CMK (cell line): ENCODE measurements at regions not wholly inside any gene's neighbourhood (a gene's known extent, or its start where the extent isn't known, plus 50 kb on each side); places are given as distances from the start of the nearest gene placed in this dataset.
"Not testable (repeated sequence)": the region's sequence is repeated elsewhere in the genome, so short reads cannot be mapped to it uniquely, and the experiment has no call there.

ENCODE experiments used
- DNase-seq: peaks from one replicate; pipeline ENCODE4 v3.0.0-alpha.2; 2010; ENCODE audit warnings: low read depth

DNA sequence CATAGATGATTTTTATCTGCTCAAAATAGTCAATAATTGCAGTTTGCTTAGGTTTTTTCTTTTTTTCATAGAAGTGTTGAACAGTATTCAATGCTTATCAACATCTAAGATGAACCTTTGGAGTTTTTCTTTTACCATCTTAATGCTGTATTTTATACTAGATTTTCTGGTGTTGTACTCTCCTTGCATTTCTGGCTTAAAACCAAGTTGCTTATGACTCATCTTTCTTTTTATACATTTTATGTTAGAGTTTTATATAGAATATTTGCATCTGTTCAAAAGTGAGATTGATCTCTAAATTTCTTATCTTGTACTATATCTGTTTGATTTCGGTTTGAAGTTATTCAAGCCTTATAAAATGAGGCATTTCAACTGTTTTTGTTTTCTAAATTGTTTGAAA is 232.5 kb downstream of the RFPL4B start:
- no peak for DNase-seq

DNA sequence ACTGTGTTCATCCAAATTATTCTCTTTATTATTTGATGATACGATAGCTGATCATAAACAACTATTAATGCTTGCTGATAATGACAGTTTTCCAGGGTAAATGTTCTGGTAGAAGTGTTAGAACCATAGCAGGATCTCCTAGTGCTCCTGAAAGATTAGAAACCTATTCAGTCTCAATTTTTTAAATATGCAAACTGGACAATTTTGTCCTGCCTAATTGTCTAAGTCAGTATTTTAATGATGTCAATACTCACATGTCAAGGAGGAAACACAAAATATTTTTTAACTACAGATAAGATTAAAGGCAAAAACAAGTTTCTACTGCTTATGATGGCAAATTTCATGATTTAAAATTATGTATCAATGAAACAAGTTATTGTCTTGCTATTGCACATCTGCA is 233.9 kb downstream of the RFPL4B start:
- no peak for DNase-seq

DNA sequence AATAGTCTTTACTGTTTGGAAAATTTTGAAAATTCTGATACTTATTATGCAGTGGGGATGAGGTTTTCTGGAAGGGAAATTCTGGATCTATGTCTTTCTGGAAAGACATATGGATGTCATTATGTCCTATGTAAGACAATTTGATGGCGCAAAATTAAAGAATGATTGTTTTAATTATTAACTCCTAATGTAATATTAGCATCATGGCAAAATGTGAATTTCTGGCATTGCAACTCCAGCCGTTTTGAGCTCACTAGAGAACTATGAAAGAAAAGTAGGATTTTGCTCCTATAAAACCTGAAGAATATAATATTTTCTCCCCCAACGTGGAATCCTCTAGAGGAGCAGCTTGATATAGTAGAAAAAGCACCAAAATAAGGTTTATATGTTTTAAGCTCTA is 243.2 kb downstream of the RFPL4B start:
- DNase-seq, result no peak

DNA sequence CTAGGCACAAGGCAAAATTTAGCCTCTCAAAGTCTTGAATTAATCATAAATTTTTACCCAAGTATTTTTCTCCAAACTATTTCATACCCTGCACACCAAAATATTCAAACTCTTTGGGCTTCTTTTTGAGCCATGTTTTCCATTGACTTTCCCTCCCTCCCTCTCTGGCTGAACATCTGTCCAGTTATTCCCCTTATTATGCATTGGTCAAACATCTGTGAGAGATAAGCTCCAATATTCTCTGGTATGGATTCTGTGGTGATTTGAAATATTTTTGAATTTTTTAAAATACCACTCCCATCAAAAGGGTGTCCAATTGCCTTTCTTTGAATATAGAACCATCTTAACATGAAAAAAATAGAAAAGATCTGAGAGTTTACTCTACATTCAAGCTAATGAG is 244.2 kb downstream of the RFPL4B start:
- DNase-seq, result no peak

DNA sequence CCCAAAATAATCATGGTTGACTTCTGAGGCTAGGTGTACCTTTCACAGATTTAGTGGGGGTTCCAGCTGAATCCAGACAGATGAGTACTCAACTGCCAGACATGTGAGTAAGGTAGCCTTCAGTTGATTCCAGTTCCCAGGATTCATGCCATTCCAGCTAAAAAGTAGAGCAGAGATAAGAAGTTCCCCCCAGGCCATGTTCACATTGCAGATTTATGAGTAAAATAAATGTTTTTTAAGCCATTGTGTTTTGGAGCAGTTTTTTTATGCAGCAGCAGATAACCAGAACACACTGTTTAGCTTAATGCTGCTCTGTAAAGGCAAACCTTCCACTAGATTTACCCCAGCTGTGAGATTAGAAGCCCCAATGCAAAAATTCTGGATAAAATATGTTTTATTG is 245.0 kb downstream of the RFPL4B start:
- no peak for DNase-seq

DNA sequence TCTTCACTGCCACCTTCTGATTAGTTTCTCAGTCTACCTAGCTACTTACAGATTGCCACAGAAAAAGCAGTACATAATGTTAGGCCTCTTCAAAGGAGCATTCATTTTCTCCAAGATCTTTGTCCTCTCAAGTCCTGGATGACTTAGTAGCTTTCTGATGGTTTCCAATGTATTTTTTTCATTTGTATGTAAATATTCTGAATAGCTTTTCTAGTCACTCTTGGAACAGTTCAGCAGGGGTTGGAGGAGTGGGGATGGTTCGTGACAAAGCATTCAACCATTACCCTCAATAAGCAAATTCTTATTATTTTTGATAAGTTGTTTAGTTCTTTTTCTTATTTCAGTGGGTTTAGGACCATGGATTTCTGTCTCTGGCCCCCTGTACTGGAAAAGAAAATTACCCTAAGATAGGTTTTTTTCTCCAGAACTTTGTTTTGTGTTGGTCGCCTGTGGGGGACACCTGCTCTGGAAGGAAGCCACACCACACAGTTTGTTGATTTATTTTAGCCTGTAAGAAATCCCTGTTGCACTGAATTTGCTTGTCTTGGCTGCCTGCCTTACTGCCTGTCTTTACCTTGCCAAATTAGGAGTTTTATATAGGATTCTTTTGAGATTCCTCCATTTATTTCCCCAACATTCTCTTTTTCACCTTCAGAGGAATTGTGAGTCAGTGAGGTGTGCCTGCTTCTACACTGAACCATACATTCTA is 247.9 kb downstream of the RFPL4B start:
- DNase-seq, result no peak

DNA sequence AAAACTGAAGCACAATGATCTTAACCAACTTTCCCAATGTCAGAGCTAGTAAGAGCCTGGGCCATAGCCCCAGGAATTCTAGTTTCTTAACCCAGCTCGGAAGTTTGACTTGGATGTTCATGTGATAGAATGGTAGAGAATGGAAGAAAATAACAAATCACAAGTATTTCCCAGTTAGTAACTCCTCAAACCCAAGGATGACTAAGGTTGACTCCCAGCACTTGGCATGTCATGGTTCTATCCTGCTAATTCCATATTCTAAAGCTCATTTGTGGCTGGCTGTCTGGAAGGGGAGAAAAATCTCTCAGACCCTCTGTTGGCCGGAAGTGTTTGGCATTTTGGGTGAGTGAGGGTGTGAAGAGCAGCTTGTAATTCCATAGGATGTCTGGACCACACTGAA is 248.7 kb downstream of the RFPL4B start:
- no peak for DNase-seq

DNA sequence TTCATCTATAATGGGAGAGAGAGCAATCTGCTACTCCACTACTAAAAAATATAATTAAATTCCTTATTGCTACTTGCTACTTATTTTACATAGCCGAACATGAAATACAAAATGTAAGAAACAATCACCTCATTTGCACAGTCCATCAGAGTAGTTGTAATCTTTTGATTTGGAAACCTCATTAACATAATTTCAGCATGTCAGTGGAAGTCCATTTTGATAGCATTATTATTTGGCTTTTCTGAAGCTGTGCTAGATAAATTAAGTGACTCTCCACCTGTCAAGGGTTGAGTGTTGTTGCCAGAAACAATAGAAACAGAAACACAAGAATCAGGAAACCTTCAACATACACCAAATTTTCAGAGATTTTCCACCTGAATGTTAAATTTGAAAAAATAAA is 250.0 kb downstream of the RFPL4B start:
- no peak for DNase-seq

DNA sequence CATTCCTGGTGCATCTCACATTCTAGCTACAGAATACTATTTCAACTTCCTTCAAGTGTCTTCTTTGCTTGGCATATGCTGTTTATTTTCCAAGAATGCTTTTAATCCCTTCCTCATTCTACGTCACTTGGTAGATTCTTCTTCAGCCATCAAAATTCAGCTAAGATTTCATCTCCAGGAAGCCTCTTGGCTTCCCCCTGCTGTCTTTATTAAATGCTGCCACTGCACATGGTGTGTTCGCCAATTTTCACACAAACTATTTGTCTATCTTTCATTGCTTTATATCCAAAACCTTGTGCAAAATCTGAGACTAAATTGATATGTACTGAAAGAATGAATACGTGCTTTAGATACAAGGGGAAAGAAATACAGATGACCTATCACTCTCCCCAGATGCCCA is 253.0 kb downstream of the RFPL4B start:
- no peak for DNase-seq

DNA sequence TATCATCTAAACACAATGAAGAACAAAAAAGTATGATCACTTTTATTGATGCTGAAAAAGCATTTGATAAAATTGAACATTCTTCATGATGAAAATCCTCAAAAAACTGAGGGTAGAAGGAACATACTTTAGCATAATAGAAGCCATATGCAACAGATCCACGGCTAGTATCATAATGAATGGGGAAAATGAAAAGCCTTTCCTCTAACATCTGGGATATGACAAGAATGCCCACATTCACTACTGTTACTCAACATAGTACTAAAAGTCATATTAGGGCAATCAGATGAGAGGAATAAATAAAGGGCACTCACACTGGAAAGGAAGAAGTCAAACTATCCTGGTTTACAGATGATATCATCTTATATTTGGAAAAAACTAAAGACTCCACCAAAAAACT is 256.6 kb downstream of the RFPL4B start:
- no peak for DNase-seq

DNA sequence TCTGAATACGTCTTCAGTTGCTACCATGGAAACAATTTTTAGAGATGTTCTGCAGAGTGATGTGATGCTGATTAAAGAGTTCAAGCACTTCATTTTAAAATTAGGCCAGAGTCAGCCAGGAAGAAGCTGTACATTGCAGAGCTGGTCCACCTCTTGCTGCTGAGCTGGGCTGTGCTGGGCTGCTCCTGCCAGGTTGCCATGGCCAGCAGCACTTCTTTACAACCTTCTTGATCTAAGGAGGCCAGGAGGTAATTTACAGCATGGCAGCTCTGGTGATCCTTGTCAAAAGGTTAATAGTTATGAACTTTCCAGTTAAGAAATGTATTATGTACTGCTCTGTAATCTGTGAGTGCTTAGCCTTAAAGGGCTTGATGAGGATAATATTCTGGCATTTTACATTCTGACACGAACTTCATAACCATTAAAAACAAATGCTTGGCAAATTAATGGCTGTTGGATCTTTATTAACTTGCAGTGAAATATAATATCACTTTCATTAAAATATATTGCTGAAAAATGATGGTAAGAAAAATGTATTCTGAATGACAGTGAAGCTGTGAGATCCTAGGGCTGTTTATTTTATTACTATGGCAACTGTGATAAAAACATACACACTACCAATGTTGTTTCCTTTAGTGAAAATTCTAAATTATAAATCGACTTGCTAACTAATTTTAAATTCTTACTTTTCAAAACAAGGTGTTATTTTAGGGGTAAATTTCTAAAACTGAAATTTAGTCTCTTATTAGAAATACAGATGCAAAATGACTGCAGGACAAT is 259.7 kb downstream of the RFPL4B start:
- no peak for DNase-seq

DNA sequence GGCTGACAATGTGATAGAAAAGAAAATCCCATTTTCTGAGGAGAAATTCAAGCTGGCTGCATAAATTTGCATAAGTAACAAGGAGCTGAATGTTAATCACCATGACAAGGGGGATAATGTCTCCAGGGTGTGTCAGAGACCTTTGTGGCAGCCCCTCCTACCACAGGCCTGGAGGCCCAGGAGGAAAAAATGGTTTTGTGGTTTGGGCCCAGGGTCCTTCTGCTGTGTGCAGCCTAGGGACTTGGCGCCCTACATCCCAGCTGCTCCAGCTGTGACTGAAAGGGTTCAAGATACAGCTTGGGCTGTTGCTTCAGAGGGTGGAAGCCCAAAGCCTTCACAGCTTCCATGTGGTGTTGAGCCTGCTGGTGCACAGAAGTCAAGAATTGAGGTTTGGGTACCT is 261.8 kb downstream of the RFPL4B start:
- DNase-seq, result not testable (repeated sequence)

DNA sequence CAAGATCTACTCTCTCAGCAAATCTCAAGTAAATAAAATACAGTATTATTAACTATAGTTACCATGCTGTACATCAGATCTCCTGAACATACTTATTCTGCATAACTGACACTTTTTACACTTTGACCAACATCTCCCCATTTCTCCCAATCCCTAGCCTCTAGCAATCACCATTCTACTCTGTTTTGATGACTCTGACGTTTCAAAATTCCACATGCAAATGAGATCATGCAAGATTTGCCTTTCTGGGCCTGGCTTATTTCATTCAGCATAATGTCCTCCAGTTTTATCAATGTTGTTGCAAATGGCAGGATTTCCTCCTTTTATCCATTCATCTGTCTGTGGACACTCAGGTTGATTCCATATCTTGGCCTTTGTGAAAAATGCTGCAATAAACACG is 266.3 kb downstream of the RFPL4B start:
- no peak for DNase-seq

DNA sequence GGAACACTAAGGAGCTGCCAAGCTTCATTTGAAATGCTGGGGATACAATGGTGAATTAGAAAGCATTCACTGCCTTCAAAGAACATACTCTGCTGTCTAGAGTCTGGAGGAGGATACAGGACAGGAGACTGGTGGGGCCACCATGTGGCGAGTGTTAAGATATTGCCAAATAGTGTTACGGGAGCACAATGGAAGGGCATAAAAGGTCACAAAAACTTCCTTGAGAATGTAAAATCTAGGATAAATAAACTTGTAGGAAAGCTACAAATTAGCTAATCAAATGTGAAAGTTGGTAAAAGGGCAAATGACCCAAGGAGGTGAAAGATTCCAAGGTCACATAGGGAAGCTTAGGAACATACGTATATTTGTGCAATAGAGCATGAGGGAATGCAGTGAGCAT is 271.7 kb downstream of the RFPL4B start:
- DNase-seq, result no peak

DNA sequence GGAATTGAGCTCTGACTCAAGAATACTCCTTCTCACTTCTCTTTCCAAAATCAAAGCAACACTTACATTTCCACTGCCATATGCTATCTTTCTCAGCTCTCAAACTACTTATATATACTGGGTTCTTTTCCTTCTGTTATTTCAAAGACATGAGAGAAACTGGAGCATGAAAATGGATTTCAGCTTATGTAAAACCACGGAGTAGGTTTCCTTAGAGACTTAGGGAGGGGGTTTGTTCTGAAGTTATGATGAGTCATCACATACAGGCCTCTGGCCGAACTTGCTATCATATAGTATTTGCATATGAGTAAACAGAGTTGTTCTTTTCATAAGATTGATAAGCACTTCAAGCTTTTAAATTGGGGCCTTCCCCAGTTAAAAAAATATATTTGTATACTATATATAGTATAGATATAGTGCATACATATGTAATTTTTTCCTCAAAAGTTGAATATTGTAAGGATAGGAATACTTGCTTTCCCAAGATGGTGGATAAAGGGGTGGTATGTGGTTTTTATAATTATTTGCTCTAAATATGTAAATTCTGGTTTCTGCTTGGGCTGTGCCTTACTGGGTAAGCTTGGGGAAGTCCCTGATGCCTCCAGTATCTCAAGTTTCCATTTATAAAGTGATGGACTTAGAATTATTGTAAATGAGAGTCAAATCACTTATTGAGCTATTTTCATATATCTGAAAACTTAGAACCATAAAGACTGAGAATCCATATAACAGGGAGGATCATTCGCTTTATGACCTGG is 273.9 kb downstream of the RFPL4B start:
- DNase-seq, result no peak

DNA sequence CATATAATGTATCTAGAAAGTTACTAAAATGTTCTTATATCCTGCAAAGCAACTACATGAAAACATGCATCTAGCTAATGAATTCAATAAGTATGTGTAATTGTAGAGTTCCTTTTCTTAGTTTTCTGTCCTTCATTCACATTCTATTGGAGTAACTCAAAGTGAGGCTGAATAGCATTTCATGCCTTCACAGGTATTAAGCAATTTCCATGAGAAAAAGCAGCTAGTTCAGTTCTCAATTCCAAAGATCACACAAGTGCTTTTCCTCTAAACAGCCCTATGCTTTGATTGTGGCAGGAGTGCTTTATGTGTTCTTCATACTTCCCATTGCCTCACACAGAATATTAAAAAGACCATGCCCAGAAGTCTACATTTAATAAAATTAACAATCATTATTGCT is 274.9 kb downstream of the RFPL4B start:
- DNase-seq, result no peak

DNA sequence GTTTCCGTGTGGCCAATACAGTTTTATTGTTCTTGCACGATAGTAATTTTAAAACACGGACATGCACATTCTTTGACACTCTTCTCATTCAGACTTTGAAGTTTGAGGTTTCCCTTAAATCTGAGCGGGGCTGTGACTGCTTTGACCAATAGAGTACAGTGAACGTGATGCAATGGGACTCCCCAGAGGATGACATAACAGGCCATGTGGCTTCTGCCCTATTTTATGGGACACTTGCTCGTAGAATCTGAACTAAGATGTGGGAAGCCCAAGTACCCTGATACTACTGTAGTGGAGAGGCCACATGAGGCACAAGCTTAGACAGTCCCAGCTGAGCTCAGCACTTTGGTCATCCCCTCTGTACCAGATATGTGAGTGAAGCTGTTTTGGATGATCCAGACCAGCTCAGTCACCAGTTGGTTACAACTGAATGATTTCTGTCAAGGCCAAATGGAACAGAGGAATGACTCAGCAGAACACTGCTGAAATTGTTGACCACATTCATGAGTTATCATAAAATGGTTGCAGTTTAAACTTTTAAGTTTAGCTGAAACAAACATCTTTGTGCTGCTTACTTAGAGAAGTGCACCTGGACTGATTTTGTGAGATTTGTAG is 279.4 kb downstream of the RFPL4B start:
- DNase-seq, result peak; percentile 35

DNA sequence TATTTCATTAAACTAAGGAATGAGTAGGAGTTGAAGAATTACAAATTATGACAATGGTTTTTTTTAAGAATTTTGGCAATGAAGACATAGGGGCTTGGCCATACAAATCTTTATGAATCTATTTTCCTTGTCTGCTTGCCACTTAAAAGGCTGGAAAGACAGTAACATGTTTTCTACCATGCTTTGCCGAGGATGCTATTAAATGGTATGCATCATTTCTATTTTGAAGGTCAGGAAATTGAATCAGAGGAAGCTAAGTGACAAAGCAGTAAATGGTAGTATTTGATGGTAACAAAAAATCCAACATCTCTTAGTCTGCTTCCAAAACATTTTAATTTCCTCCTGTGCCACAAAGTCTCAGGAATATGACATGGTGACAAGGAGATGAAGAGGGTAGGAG is 287.2 kb downstream of the RFPL4B start:
- DNase-seq, result no peak

DNA sequence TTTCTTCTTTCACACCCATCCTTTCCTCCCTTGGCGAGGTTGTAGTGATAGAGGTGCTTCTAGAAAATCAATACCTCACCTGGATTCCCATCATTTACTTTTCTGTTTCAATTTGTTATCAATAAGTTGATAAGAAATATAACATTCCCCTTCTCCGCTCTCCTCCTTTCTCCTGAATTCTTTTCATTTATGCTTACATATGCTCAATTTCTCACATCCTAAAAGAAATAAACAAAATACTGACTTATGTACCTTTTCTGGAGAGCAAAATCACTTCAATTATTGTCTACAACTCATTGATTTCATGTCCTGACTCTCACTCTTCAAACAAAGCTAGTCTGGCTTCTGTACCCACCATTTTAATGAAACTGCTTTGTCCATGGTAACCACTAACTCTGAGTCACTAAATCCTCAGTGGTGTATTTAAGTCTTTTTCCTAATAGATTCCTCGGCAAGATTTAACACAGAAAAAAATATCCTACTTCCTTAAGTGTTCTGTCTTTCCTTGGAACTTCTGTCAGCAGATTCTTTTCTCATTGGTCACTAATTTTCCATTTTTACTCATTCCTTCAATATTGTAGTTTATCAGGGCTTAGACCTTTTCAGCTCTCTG is 289.6 kb downstream of the RFPL4B start:
- DNase-seq, result no peak

DNA sequence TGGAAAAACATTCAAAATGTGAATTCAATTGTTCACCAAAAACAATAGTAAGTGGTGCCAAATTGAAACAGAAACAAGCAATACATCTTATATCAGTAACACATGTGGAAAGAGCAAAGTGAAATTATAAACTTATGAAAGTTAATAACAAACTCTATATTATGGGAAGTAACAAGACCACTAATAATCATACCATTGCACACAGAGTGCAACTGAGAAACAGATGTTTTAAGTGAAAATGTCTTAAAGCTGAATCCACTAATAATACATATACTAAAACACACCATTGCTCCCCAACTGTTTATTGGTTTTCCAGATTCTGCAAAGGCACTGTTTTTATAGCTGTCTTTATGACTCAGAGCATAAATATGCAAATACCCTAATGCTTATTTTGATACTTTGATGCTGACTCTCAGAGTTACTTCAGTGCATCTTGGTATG is 292.3 kb downstream of the RFPL4B start:
- DNase-seq, result no peak

DNA sequence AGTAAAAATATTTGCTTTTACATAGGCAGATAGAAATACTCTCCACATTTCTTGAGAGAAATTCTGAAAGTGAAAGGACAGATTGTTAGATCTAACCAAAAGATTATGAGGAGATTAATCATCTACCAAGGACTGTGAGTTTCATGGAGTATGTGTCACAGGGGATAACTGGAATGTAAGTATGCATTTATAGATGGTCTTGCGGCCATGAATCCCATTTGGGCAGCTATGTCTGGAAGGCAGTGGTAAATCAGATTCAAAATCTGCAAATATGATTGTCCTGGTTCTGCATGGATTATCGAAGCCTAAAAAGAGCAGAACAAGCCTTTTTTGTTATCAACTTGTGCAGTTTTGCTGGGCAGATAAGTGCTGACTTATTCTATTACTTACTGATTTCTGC is 293.8 kb downstream of the RFPL4B start:
- DNase-seq, result no peak

DNA sequence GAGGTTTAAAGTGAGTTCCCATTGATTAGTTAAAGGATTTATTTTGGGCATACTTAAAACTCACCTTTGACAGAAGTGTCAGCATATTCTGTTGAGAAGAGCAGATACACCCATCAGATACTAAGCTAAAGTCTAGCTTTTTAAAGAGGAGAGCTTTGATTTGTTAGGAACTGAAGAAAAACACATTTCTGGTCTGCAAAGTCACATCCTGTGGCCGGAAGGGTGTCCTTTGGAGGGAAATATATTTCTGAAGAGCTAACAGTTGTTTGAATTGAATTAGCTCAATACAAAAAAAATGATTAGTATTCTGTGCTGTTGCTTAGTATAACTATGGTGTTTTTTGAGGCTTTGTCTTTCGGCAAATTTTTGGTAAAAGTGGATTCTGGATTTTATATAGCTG is 302.7 kb downstream of the RFPL4B start:
- DNase-seq, result peak; percentile 15
